ENCODE measurements at regions not wholly inside any gene's neighbourhood (a gene's known extent, or its start where the extent isn't known, plus 50 kb on each side); places are given as distances from the start of the nearest gene placed in this dataset.

GRCh38 chr12:30100741-30101140, 317.0 kb upstream of the TMTC1 start:
- H3K9me2 ChIP-seq (replicated peaks; ENCODE audit: low read depth, low read length) = no peaks in the 10 kb centered on the region
- H4K20me1 ChIP-seq (ENCODE audit: insufficient read depth, low read length, poor library complexity, severe bottlenecking) = no peaks in the 10 kb centered on the region
- H3K4me2 ChIP-seq (ENCODE audit: low read depth, low read length, poor library complexity, severe bottlenecking) = no peak overlapping the region
- no peaks in the 10 kb centered on the region for H3K27me3 ChIP-seq (ENCODE audit: insufficient read depth, low read length, poor library complexity, severe bottlenecking)
- H3K4me3 ChIP-seq (ENCODE audit: low read length, poor library complexity, severe bottlenecking) = no peak overlapping the region
- no peak overlapping the region for H2AFZ ChIP-seq (ENCODE audit: low read length)
- no peaks in the 10 kb centered on the region for H3K9me3 ChIP-seq (ENCODE audit: insufficient read depth, low read depth, low read length)
- no peak for TF ChIP-seq EZH2phosphoT487 (IDR thresholded peaks at IDR 0.05; ENCODE audit: borderline replicate concordance)
- TF ChIP-seq, protein P1, sequence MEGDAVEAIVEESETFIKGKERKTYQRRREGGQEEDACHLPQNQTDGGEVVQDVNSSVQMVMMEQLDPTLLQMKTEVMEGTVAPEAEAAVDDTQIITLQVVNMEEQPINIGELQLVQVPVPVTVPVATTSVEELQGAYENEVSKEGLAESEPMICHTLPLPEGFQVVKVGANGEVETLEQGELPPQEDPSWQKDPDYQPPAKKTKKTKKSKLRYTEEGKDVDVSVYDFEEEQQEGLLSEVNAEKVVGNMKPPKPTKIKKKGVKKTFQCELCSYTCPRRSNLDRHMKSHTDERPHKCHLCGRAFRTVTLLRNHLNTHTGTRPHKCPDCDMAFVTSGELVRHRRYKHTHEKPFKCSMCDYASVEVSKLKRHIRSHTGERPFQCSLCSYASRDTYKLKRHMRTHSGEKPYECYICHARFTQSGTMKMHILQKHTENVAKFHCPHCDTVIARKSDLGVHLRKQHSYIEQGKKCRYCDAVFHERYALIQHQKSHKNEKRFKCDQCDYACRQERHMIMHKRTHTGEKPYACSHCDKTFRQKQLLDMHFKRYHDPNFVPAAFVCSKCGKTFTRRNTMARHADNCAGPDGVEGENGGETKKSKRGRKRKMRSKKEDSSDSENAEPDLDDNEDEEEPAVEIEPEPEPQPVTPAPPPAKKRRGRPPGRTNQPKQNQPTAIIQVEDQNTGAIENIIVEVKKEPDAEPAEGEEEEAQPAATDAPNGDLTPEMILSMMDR (conservative IDR thresholded peaks at IDR 0.05; ENCODE audit: low read length) = no peak
- H3F3A ChIP-seq (ENCODE audit: low read depth) = no peaks in the 10 kb centered on the region
- H3K4me1 ChIP-seq (ENCODE audit: insufficient read depth, low read length, poor library complexity, severe bottlenecking) = no peaks in the 10 kb centered on the region
- H3K36me3 ChIP-seq (ENCODE audit: insufficient read depth, low read length) = no peaks in the 10 kb centered on the region
- no peak overlapping the region for H3K9ac ChIP-seq (ENCODE audit: low read depth, low read length, poor library complexity, severe bottlenecking)
- H3K79me2 ChIP-seq (ENCODE audit: insufficient read depth, low read length) = no peaks in the 10 kb centered on the region

- Histone ChIP-seq H3K27me3 (ENCODE audit: insufficient read depth, low read length, poor library complexity, severe bottlenecking) (no peaks in the 10 kb centered on the region), H2AFZ (ENCODE audit: low read length) (no peak overlapping the region), H3K79me2 (ENCODE audit: insufficient read depth, low read length) (no peaks in the 10 kb centered on the region), H4K20me1 (ENCODE audit: insufficient read depth, low read length, poor library complexity, severe bottlenecking) (no peaks in the 10 kb centered on the region), H3K4me2 (ENCODE audit: low read depth, low read length, poor library complexity, severe bottlenecking) (no peak overlapping the region), H3K9ac (ENCODE audit: low read depth, low read length, poor library complexity, severe bottlenecking) (no peak overlapping the region), H3K9me2 (replicated peaks; ENCODE audit: low read depth, low read length) (no peaks in the 10 kb centered on the region), H3K9me3 (ENCODE audit: insufficient read depth, low read depth, low read length) (no peaks in the 10 kb centered on the region), H3K36me3 (ENCODE audit: insufficient read depth, low read length) (no peaks in the 10 kb centered on the region), H3K4me3 (ENCODE audit: low read length, poor library complexity, severe bottlenecking) (no peak overlapping the region), H3F3A (ENCODE audit: low read depth) (no peaks in the 10 kb centered on the region), H3K4me1 (ENCODE audit: insufficient read depth, low read length, poor library complexity, severe bottlenecking) (no peaks in the 10 kb centered on the region)
- no peak for TF ChIP-seq EZH2phosphoT487 (IDR thresholded peaks at IDR 0.05; ENCODE audit: borderline replicate concordance)
- TF ChIP-seq, protein P1 (conservative IDR thresholded peaks at IDR 0.05; ENCODE audit: low read length) = no peak
Measured at GRCh38 chr12:30098677-30099076, 314.9 kb upstream of the TMTC1 start.

- Histone ChIP-seq H3K79me2 (ENCODE audit: insufficient read depth, low read length) (no peaks in the 10 kb centered on the region), H3K9ac (ENCODE audit: low read depth, low read length, poor library complexity, severe bottlenecking) (no peak overlapping the region), H2AFZ (ENCODE audit: low read length) (no peak overlapping the region), H3K9me3 (ENCODE audit: insufficient read depth, low read depth, low read length) (no peaks in the 10 kb centered on the region), H3K4me2 (ENCODE audit: low read depth, low read length, poor library complexity, severe bottlenecking) (no peak overlapping the region), H3K9me2 (replicated peaks; ENCODE audit: low read depth, low read length) (no peaks in the 10 kb centered on the region), H4K20me1 (ENCODE audit: insufficient read depth, low read length, poor library complexity, severe bottlenecking) (no peaks in the 10 kb centered on the region), H3K36me3 (ENCODE audit: insufficient read depth, low read length) (no peaks in the 10 kb centered on the region), H3K4me1 (ENCODE audit: insufficient read depth, low read length, poor library complexity, severe bottlenecking) (no peaks in the 10 kb centered on the region), H3K27me3 (ENCODE audit: insufficient read depth, low read length, poor library complexity, severe bottlenecking) (no peaks in the 10 kb centered on the region), H3K4me3 (ENCODE audit: low read length, poor library complexity, severe bottlenecking) (no peak overlapping the region), H3F3A (ENCODE audit: low read depth) (no peaks in the 10 kb centered on the region)
- no peak for TF ChIP-seq EZH2phosphoT487 (IDR thresholded peaks at IDR 0.05; ENCODE audit: borderline replicate concordance)
- TF ChIP-seq, protein P1 (conservative IDR thresholded peaks at IDR 0.05; ENCODE audit: low read length) = no peak
Measured at GRCh38 chr12:30095511-30095910, 311.8 kb upstream of the TMTC1 start.

All from Loucy (cell line).